KMS-11 (cell line): ENCODE measurements at regions not wholly inside any gene's neighbourhood (a gene's known extent, or its start where the extent isn't known, plus 50 kb on each side); places are given as distances from the start of the nearest gene placed in this dataset.
"Not testable (repeated sequence)": the region's sequence is repeated elsewhere in the genome, so short reads cannot be mapped to it uniquely, and the experiment has no call there.

Experiments used
- H2AFZ ChIP-seq: fragments of 200-600 bp; sonication (generic); 2 replicates; pipeline ENCODE4 v1.6.1; 2016; ENCODE audit warnings: antibody characterized with exemption, mixed run types, low read depth
- H3K27ac ChIP-seq: fragments of 200-600 bp; sonication (generic); 2 replicates; pipeline ENCODE4 v1.6.1; 2016; ENCODE audit warnings: mild to moderate bottlenecking, mixed run types
- H3K27me3 ChIP-seq: fragments of 200-600 bp; sonication (generic); 2 replicates; pipeline ENCODE4 v1.6.1; 2017; ENCODE audit warnings: mild to moderate bottlenecking, low read depth, mixed run types, moderate library complexity; ENCODE audit not compliant: insufficient read depth
- H3K36me3 ChIP-seq: fragments of 200-600 bp; sonication (generic); 2 replicates; pipeline ENCODE4 v1.6.1; 2017; ENCODE audit warnings: mild to moderate bottlenecking, mixed run types; ENCODE audit not compliant: insufficient read depth
- H3K4me1 ChIP-seq: fragments of 200-600 bp; sonication (generic); 2 replicates; pipeline ENCODE4 v1.6.1; 2016; ENCODE audit warnings: mild to moderate bottlenecking, low read depth, mixed run types; ENCODE audit not compliant: poor library complexity, severe bottlenecking
- H3K4me2 ChIP-seq: fragments of 200-600 bp; sonication (generic); 2 replicates; pipeline ENCODE4 v1.7.0; 2016; ENCODE audit warnings: mild to moderate bottlenecking, mixed run types
- H3K4me3 ChIP-seq: fragments of 200-600 bp; sonication (generic); IDR thresholded peaks from 2 replicates; pipeline ENCODE4 v1.6.1; 2017; ENCODE audit warnings: low read depth, low read length, mixed read lengths; ENCODE audit not compliant: insufficient read depth
- H3K79me2 ChIP-seq: fragments of 200-600 bp; sonication (generic); 2 replicates; pipeline ENCODE4 v1.6.1; 2016; ENCODE audit warnings: low read depth, mixed run types; ENCODE audit not compliant: insufficient read depth
- H3K9ac ChIP-seq: fragments of 200-600 bp; sonication (generic); 2 replicates; pipeline ENCODE4 v1.6.1; 2016; ENCODE audit warnings: mild to moderate bottlenecking, mixed run types
- H4K20me1 ChIP-seq: fragments of 200-600 bp; sonication (generic); 2 replicates; pipeline ENCODE4 v1.6.1; 2016; ENCODE audit warnings: mild to moderate bottlenecking, mixed run types; ENCODE audit not compliant: insufficient read depth
- TF ChIP-seq, protein P1 (sequence below): fragments of 200-600 bp; sonication (generic); conservative IDR thresholded peaks from 2 replicates; pipeline ENCODE4 v1.6.1; 2017; ENCODE audit warnings: low read depth, mild to moderate bottlenecking, antibody characterized with exemption, low read length, moderate library complexity, mixed read lengths

DNA sequence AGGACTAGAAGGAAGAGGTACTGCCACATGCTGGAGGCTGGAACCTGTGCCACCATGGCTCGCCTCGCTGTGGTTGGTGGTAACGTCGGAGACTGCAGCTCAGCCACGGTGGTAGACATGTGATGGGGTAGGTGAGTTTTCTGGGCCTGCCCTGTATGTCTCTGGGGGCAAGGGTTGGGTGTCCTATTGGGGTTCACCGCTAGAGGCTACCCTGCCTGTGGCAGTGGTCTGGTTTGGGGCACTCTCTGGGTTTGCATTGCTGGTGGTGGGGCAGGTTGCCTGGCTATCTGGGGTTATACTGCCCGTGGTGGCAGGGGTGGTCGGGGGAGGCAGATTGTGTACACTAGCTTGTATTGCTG lies 79.3 kb upstream of the KCNJ18 start:
- TF ChIP-seq, protein P1, sequence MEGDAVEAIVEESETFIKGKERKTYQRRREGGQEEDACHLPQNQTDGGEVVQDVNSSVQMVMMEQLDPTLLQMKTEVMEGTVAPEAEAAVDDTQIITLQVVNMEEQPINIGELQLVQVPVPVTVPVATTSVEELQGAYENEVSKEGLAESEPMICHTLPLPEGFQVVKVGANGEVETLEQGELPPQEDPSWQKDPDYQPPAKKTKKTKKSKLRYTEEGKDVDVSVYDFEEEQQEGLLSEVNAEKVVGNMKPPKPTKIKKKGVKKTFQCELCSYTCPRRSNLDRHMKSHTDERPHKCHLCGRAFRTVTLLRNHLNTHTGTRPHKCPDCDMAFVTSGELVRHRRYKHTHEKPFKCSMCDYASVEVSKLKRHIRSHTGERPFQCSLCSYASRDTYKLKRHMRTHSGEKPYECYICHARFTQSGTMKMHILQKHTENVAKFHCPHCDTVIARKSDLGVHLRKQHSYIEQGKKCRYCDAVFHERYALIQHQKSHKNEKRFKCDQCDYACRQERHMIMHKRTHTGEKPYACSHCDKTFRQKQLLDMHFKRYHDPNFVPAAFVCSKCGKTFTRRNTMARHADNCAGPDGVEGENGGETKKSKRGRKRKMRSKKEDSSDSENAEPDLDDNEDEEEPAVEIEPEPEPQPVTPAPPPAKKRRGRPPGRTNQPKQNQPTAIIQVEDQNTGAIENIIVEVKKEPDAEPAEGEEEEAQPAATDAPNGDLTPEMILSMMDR, result no peak
- no peaks in the 10 kb centered on the region for H3K36me3 ChIP-seq
- H3K79me2 ChIP-seq, result no peaks in the 10 kb centered on the region
- no peak overlapping the region for H3K4me2 ChIP-seq
- no peaks in the 10 kb centered on the region for H3K27me3 ChIP-seq
- H3K9ac ChIP-seq, result no peak overlapping the region
- no peaks in the 10 kb centered on the region for H3K4me1 ChIP-seq
- H3K27ac ChIP-seq, result no peak overlapping the region
- H3K4me3 ChIP-seq, result no peak overlapping the region
- H4K20me1 ChIP-seq, result no peaks in the 10 kb centered on the region
- H2AFZ ChIP-seq, result no peak overlapping the region

DNA sequence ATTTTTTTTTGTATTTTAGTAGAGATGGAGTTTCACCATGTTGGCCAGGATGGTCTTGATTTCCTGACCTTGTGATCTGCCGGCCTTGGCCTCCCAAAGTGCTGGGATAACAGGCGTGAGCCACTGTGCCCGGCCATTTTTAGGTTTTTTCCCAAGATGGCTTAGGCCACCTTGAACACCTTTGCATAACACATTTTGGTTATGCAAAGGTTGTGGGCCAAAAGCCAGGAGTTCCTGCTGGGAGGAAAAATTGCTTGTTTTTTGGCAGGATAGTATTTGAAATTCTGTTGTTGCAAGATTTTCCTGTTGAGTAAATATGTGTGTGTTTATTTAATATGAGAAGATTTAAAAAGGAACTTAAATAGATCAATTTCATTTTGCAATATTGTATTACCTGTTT lies 65.3 kb upstream of the KCNJ18 start:
- not testable (repeated sequence) for H2AFZ ChIP-seq, H3K27me3 ChIP-seq, H3K4me1 ChIP-seq, H4K20me1 ChIP-seq, H3K27ac ChIP-seq, H3K79me2 ChIP-seq, H3K9ac ChIP-seq, H3K36me3 ChIP-seq, H3K4me2 ChIP-seq, H3K4me3 ChIP-seq
